IMR-90 (cell line): ENCODE measurements at regions not wholly inside any gene's neighbourhood (a gene's known extent, or its start where the extent isn't known, plus 50 kb on each side); places are given as distances from the start of the nearest gene placed in this dataset.

ENCODE experiments used
- CEBPB ChIP-seq: IDR thresholded peaks from 2 replicates; pipeline ENCODE4 v1.6.1; 2012; ENCODE audit warnings: low read depth, low read length, improper control_type of control experiment
- CHD1 ChIP-seq: IDR thresholded peaks from 2 replicates; pipeline ENCODE4 v1.6.1; 2012; ENCODE audit warnings: low read depth, low read length, improper control_type of control experiment
- MXI1 ChIP-seq: IDR thresholded peaks from 2 replicates; pipeline ENCODE4 v1.6.1; 2012; ENCODE audit warnings: low read depth, mild to moderate bottlenecking, low read length, moderate library complexity, borderline replicate concordance
- POLR2A ChIP-seq: IDR thresholded peaks from 2 replicates; pipeline ENCODE4 v1.6.1; 2012; ENCODE audit warnings: mild to moderate bottlenecking, low read depth, low read length
- RAD21 ChIP-seq: IDR thresholded peaks from 2 replicates; pipeline ENCODE4 v1.6.1; 2012; ENCODE audit warnings: low read length, improper control_type of control experiment
- RCOR1 ChIP-seq: IDR thresholded peaks from 2 replicates; pipeline ENCODE4 v1.6.1; 2012; ENCODE audit warnings: mild to moderate bottlenecking, low read length, improper control_type of control experiment; ENCODE audit not compliant: insufficient replicate concordance
- RFX5 ChIP-seq: IDR thresholded peaks from 2 replicates; pipeline ENCODE4 v1.8.0; 2012; ENCODE audit warnings: low read depth, mild to moderate bottlenecking, low read length, moderate library complexity
- SMC3 ChIP-seq: fragments of 150-350 bp; IDR thresholded peaks from 2 replicates; pipeline ENCODE4 v1.6.1; 2016; ENCODE audit warnings: low read depth, mild to moderate bottlenecking, antibody characterized with exemption, low read length, moderate library complexity
- TF ChIP-seq, protein P1 (sequence below): conservative IDR thresholded peaks from 2 replicates; pipeline ENCODE4 v1.5.1; 2012; ENCODE audit warnings: mild to moderate bottlenecking, low read depth, low read length, improper control_type of control experiment

DNA sequence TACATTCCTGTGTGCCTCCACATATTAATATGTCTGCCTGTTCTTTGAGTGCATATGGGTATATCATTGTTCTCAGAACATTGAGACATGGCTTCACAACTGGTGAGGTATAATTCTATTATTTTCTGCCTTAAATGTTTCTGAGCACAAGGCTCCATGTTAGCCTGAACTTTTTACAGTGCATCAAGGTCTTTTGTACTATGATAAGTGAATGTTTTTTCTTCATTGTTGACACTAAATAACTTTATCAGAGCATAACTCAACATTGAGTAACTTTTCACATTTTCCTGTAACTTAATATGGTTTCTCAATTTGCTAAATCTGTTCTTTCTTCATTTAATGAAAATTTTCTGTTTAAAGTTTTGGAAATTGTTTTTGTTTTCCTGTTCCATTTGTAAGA lies 262.9 kb downstream of the HNMT start:
- TF ChIP-seq RCOR1 (no peak), POLR2A (no peak), CEBPB (no peak), RFX5 (no peak), RAD21 (no peak), CHD1 (no peak), MXI1 (no peak), SMC3 (no peak)
- TF ChIP-seq, protein P1, sequence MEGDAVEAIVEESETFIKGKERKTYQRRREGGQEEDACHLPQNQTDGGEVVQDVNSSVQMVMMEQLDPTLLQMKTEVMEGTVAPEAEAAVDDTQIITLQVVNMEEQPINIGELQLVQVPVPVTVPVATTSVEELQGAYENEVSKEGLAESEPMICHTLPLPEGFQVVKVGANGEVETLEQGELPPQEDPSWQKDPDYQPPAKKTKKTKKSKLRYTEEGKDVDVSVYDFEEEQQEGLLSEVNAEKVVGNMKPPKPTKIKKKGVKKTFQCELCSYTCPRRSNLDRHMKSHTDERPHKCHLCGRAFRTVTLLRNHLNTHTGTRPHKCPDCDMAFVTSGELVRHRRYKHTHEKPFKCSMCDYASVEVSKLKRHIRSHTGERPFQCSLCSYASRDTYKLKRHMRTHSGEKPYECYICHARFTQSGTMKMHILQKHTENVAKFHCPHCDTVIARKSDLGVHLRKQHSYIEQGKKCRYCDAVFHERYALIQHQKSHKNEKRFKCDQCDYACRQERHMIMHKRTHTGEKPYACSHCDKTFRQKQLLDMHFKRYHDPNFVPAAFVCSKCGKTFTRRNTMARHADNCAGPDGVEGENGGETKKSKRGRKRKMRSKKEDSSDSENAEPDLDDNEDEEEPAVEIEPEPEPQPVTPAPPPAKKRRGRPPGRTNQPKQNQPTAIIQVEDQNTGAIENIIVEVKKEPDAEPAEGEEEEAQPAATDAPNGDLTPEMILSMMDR: no peak
